SU-DHL-6 (cell line): ENCODE measurements at regions not wholly inside any gene's neighbourhood (a gene's known extent, or its start where the extent isn't known, plus 50 kb on each side); places are given as distances from the start of the nearest gene placed in this dataset.

Experiments used
- EZH2phosphoT487 ChIP-seq: fragments of 200-600 bp; sonication (generic), shearing (Covaris generic); conservative IDR thresholded peaks from 2 replicates; pipeline ENCODE4 v1.6.1; 2018; ENCODE audit warnings: mild to moderate bottlenecking, antibody characterized with exemption, low read length, moderate library complexity, mixed read lengths
- TF ChIP-seq, protein P1 (sequence below): fragments of 200-600 bp; sonication (generic); IDR thresholded peaks from one replicate; pipeline ENCODE4 v1.5.1; 2017; ENCODE audit warnings: antibody characterized with exemption, mild to moderate bottlenecking, low read length, moderate library complexity; ENCODE audit not compliant: insufficient read depth, poor library complexity, severe bottlenecking

DNA sequence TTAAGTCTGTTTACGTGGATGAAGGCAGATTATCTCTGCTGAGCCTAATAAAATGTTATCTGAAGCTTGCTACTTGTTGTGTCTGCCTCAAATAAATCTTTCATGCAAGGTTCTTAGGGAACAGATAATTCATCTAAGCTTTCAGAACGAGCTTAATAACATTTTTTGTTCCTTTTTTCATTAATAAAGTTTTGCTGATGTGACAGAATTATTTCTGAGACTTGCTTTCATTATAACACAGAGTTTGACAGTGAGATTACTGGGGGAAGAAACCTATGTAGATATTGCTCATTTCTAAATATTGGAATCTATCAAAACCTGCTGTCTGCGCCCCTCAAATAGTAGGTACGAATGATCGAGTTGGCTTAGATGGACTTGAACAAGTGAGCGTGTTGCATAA, 948.7 kb upstream of the SEL1L start:
- TF ChIP-seq, protein P1, sequence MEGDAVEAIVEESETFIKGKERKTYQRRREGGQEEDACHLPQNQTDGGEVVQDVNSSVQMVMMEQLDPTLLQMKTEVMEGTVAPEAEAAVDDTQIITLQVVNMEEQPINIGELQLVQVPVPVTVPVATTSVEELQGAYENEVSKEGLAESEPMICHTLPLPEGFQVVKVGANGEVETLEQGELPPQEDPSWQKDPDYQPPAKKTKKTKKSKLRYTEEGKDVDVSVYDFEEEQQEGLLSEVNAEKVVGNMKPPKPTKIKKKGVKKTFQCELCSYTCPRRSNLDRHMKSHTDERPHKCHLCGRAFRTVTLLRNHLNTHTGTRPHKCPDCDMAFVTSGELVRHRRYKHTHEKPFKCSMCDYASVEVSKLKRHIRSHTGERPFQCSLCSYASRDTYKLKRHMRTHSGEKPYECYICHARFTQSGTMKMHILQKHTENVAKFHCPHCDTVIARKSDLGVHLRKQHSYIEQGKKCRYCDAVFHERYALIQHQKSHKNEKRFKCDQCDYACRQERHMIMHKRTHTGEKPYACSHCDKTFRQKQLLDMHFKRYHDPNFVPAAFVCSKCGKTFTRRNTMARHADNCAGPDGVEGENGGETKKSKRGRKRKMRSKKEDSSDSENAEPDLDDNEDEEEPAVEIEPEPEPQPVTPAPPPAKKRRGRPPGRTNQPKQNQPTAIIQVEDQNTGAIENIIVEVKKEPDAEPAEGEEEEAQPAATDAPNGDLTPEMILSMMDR: no peak
- TF ChIP-seq EZH2phosphoT487: no peak
